HG03439 (cell line): ENCODE measurements at regions not wholly inside any gene's neighbourhood (a gene's known extent, or its start where the extent isn't known, plus 50 kb on each side); places are given as distances from the start of the nearest gene placed in this dataset.

Experiments used
- ATAC-seq: cut with Tn5 transposase; IDR thresholded peaks from one replicate; pipeline ENCODE4 v1.9.1; 2021; ENCODE audit warnings: mild to moderate bottlenecking, moderate library complexity; ENCODE audit not compliant: unreplicated experiment

GRCh38 chr17:77817953-77818352, 140.6 kb upstream of the TNRC6C start:
- ATAC-seq, result no peak

- ATAC-seq, result no peak
These were observed 139.0 kb upstream of the TNRC6C start for GRCh38 chr17:77819497-77819896.

DNA sequence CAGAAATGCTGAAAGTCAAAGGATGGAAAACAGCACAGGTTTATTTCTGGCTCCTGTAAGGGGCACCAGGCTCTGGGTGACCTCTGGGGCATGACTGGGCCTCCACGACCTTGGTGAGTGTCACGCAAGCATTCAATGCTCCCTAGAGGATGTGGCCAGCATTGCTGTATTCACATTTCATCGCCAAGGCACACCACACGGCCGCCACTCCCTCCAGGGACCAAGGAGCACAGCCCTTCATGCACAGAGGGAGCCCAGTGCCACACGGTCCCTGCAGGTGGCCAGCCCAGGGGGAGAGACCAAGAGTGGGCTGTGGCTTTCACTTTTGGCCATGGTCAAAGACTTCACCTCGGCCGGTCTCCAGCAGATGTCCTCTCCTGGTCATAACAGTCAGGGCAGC, 137.4 kb upstream of the TNRC6C start:
- ATAC-seq, result no peak

DNA sequence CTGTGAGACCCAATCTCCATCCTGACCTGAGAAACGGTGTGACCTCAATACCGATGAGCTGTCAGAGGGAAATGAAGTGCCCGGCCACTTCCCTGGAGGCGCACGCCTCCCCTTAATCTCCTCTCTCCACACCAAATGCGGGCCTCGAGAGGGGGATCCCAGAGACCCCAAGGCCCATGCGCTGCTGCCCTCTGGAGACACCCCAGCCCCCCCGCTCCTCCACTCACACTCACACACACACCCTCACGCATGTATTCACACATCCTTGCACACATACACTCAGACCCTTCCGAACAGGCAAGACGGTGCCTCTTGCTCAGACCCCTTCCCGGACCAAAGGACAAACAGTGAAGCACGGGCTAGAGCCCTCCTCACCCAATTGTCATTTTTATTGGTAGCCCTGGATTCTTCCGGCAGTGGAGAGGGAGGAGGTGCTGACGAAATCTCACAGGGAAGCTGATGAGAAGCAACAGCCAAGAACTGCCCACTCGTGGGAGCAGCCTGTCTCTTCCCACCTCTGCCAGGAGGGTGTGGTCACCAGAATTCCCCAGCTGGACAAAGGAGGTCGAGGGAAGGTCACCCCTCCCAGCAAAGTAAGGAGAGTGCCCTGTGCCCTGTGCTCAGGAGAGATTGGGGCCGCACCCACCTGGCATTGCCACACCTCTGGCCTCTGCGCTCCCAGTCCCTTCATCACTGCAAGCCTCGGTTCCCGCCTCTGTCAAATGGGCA, 136.0 kb upstream of the TNRC6C start:
- ATAC-seq, result no peak

DNA sequence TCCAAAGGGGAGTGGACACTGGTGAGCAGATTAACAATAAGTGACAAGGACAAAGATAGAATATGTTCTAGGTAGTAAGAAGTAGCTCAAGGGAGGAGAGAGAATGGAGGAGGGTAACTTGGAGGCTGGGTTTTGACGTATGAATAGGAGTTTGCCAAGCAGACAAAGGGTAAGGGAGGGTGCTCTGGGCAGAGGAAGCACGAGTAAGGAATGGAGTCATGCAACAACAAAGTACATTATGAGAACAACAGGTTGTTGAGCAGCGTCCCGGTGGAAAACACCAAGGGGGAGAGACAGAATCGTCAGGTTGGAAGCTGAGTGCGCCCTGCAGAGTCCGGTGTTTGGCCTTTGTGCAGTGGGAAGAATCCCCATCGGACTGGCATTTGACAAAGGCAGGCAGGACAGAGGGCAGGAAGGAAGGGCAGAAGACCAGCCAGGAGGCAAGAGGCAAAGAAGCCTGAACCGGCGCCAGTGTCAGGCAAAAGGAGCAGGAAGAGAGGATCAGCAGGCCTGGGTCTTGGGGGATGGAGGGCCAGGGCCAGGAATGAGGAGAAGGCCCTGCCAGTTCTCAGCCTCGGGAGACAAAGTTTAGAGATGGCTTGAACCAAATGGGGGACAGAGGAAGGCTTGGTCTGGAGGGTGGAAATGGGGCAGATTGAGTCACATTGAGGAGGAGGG, 134.3 kb upstream of the TNRC6C start:
- ATAC-seq, result no peak

DNA sequence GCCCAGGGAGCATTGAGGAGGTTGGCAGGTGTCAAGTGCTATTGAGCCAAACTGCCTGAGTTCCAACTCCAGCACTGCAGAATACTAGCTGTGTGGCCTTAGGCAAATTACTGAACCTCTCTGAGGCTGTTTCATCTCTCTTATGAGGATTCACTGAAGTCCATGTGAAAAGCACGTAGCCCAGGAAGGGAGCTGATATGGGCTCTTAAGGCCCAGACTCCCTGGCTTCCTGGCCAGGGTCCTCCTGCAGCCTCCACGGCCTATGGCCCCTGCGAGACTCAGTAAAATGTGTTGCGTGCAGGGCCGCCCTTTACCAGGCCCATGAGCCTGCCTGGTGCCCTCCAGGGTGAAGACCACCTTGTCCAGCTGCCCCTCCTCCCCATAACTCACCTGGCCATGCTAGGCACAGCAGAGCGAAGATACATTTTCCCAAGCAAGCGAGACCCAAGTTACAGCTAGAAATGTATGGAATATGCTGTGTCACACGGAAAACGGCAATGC, 133.7 kb upstream of the TNRC6C start:
- no peak for ATAC-seq

GRCh38 chr17:77825621-77826020, 132.9 kb upstream of the TNRC6C start:
- no peak for ATAC-seq

DNA sequence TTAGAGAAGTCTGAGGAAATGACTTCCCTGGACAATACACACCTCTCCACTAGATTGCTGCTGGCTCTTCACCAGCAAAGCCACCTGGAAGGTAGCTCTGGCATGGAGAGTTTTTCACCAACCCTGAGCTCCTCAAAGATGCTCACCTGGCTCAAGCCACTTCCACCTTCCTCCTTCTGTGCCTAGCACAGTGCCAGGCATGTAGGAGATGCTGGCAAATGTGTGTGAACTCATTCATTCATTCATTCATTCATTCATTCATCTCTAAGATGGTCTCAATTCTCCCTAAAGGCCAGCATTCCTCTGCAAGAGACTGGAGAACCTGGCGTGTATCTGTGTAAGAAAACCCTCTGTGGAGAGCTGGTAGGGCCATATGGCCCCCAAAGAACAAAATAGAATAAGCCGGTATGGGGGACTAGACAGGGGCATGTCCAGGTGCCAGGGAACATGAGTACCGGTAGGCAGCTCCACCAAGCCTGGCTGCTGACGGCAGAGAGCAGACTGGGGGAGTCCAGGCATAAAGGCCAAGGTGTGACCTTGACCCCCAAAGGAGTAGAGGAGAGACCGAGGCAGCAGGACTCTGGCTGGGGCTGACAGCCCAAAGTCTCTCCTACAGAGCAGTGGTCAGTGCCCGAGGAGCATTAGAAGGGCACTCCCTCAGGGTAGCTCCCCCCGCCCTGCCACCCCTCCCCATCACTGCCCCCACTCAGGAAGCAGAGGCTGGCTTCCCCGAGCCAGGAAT, 132.2 kb upstream of the TNRC6C start:
- ATAC-seq, result no peak

GRCh38 chr17:77827039-77827438, 131.5 kb upstream of the TNRC6C start:
- ATAC-seq, result no peak

DNA sequence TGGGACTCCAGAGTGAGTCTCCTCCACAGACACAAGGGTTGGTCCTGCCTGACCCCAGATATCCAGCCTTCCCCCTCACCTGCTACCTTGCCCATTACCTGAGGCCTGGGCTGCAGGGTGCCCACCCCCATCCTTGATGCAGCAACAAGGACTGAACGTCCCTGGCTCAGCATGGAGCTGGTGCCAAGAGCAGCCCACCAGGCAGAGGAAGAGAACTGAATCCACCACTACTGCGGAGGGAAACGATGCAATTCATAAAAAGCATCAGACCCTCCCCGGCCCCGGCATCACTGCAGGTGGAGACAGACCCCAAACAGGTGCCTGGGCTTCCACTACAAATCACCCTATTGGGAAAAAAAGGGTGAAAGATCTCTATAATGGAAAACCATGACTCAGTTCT, 131.0 kb upstream of the TNRC6C start:
- ATAC-seq, result no peak

DNA sequence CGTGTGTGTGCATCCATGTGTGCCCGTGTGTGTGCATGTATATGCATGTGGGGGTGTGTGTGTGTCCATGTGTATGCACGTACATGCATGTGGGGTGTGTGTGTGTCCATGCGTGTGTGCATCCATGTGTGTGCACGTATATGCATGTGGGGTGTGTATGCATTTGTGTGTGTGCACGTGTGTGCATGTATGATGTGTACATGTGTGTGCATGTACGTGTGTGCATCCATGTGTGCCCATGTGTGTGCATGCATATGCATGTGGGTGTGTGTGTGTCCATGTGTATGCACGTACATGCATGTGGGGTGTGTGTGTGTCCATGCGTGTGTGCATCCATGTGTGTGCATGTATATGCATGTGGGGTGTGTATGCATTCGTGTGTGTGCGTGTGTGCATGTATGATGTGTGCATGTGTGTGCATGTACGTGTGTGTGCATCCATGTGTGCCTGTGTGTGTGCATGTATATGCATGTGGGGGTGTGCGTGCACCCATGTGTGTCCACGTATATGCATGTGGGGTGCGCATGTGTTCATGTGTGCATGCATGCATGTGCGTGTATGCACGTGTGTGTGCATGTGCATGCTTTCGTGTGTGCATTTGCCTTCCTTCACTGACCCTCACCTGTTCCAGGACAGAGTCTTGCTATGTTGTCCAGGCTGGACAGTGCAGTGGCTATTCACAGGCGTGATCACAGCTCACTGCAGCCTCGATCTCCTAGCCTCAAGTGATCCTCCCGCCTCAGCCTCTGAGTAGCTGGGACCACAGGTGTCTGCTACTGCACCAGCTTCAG, 129.6 kb upstream of the TNRC6C start:
- ATAC-seq, result no peak

GRCh38 chr17:77829843-77830799, 128.4 kb upstream of the TNRC6C start:
- no peak for ATAC-seq

DNA sequence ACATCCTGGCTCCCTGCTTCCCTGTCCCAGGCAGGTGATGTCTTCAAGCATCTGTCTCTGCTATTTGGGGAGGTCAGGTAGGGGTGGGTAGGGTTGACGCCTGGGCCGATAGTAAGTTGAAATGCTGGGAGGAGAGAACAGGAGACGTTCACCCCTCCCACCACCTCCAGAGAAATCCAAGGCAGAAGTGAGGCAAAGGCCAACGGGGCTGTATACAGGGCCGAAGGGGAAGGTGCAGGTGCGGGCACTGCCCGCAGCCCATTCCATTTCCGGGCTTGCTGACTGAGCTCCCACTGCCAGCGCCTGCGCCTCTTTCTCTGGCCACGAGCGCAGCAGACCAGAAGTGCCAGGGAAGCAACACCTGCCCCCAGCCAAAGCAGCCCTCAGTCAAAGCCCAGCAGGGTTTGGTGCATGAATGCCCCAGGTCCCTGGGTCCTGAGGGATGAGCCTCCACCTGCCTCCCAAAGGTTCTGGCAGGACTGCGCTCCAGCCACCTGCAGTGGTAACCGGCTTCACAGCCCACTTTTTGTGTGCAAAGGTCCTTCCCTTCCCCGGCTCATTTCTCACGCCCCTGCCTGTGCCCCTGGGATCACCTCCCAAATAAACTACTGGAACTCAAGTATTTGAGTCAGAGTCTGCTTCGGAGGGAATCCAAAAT, 127.6 kb upstream of the TNRC6C start:
- ATAC-seq, result no peak

- no peak for ATAC-seq
These were observed 126.9 kb upstream of the TNRC6C start for GRCh38 chr17:77831474-77832179.

- no peak for ATAC-seq
These were observed 126.3 kb upstream of the TNRC6C start for GRCh38 chr17:77832180-77832560.

DNA sequence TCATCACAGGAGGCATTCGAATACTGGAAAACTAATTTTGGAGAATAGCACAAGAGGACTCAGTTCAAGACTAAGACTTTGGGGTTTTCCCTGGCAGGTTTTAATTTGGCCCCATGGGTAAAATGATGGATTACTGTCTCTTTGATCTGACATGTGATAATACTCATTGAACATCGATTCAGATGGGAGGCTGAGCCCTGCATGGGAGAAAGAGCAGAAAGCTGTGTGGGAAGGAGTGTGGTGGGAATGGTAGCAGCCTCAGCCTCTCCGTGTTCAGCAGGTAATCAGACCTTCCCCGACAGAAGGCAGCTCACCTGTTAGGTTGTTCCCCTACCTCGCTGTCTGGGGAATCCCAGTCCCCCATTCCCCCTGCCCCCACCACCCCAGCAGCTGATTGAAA, 124.7 kb upstream of the TNRC6C start:
- ATAC-seq, result no peak

- no peak for ATAC-seq
These were observed 124.1 kb upstream of the TNRC6C start for GRCh38 chr17:77834170-77835115.
